SK-N-SH (cell line): ENCODE measurements at regions not wholly inside any gene's neighbourhood (a gene's known extent, or its start where the extent isn't known, plus 50 kb on each side); places are given as distances from the start of the nearest gene placed in this dataset.

ENCODE experiments used
- CHD2 ChIP-seq: fragments of 150-350 bp; IDR thresholded peaks from 2 replicates; pipeline ENCODE4 v1.6.1; 2018; ENCODE audit warnings: low read length; ENCODE audit not compliant: partially characterized antibody
- CTCF ChIP-seq: fragments of 200-600 bp; sonication (generic); IDR thresholded peaks from 2 replicates; pipeline ENCODE4 v1.6.1; 2017; ENCODE audit warnings: antibody characterized with exemption, mild to moderate bottlenecking, moderate library complexity
- ELF1 ChIP-seq: IDR thresholded peaks from 2 replicates; pipeline ENCODE4 v1.4.0; 2012
- EP300 ChIP-seq, 2 experiments: IDR thresholded peaks; 2 replicates each; pipeline versions ENCODE4 v1.4.0 to v1.6.1; 2012; ENCODE audit warnings: borderline replicate concordance in 1 of 2, low read depth in 1 of 2, low read length in 1 of 2
- EZH2phosphoT487 ChIP-seq: fragments of 200-600 bp; sonication (generic); IDR thresholded peaks from 2 replicates; pipeline ENCODE4 v1.6.1; 2017; ENCODE audit warnings: low read depth, mixed run types, mild to moderate bottlenecking, antibody characterized with exemption, moderate library complexity, borderline replicate concordance
- FOXM1 ChIP-seq: IDR thresholded peaks from 2 replicates; pipeline ENCODE4 v1.4.0; 2012; ENCODE audit warnings: low read depth, mild to moderate bottlenecking
- GABPA ChIP-seq: IDR thresholded peaks from 2 replicates; pipeline ENCODE4 v1.4.0; 2012; ENCODE audit warnings: low read depth, mild to moderate bottlenecking
- JUND ChIP-seq: IDR thresholded peaks from 2 replicates; pipeline ENCODE4 v1.4.0; 2012
- MAX ChIP-seq: IDR thresholded peaks from 2 replicates; pipeline ENCODE4 v1.4.0; 2012; ENCODE audit warnings: low read depth
- RAD21 ChIP-seq: IDR thresholded peaks from 2 replicates; pipeline ENCODE4 v1.6.1; 2012; ENCODE audit warnings: mild to moderate bottlenecking, low read length
- RXRA ChIP-seq: IDR thresholded peaks from 2 replicates; pipeline ENCODE4 v1.4.0; 2012; ENCODE audit warnings: low read depth, mild to moderate bottlenecking, borderline replicate concordance
- TAF1 ChIP-seq: IDR thresholded peaks from 2 replicates; pipeline ENCODE4 v1.6.1; 2012; ENCODE audit warnings: low read depth, mild to moderate bottlenecking, low read length, moderate library complexity, borderline replicate concordance
- USF2 ChIP-seq: fragments of 150-350 bp; IDR thresholded peaks from 2 replicates; pipeline ENCODE4 v1.6.1; 2017; ENCODE audit warnings: antibody characterized with exemption, low read length, low read depth, borderline replicate concordance
- ZBTB33 ChIP-seq: IDR thresholded peaks from 2 replicates; pipeline ENCODE4 v1.4.0; 2012; ENCODE audit warnings: low read depth, borderline replicate concordance

- TF ChIP-seq JUND (no peak), USF2 (no peak), ZBTB33 (no peak), CTCF (no peak), ELF1 (no peak), CHD2 (no peak), FOXM1 (no peak), GABPA (no peak), EZH2phosphoT487 (no peak), EP300 (IDR thresholded peaks at IDR 0.05; ENCODE audit: borderline replicate concordance in 1 of 2, low read depth in 1 of 2, low read length in 1 of 2) (no peak), TAF1 (no peak), RXRA (no peak), MAX (no peak), RAD21 (no peak)
Measured at GRCh38 chr4:84413976-84414375, 85.1 kb downstream of the NKX6-1 start.
